ENCODE measurements at regions not wholly inside any gene's neighbourhood (a gene's known extent, or its start where the extent isn't known, plus 50 kb on each side); places are given as distances from the start of the nearest gene placed in this dataset.

DNA sequence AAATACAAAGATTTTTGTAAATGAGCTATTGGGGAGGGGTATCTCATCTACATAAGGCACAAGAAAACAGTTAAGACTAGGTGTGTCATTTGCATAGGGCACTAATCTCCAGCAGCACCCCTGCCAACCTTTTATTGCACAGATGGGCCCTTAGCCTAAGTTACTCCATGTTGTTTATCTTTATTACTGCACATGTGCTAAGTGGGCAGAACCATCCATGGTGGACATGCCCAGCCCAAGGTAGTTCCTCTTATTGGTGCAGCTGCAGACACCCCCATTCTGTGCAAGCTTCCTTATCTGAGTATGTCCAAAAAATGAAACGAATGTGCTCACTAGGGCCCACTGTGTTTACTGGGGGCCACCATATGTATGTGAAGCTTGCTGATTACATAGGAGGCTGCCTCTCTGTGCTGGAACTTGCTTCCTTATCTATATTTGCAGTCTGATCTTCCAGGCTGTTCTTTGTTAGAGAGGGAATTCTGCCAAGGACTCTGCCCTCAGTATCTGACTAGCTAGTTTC, 77.3 kb upstream of the NEK7 start (continued):
- peak; percentile 66; the same call in 1 of the 2 replicates for TF ChIP-seq ZNF274 (IDR thresholded peaks at IDR 0.05; ENCODE audit: borderline replicate concordance, low read depth, low read length)
- peak; percentile 94 for TF ChIP-seq ZNF449 (CRISPR knock-in tag; IDR thresholded peaks at IDR 0.05)
- no peak for TF ChIP-seq CHD2 (IDR thresholded peaks at IDR 0.05; ENCODE audit: low read depth, low read length)
- TF ChIP-seq RNF2 (IDR thresholded peaks at IDR 0.05) = no peak
- TF ChIP-seq CREB3L1 (IDR thresholded peaks at IDR 0.05; ENCODE audit: borderline replicate concordance, low read depth) = no peak
- TF ChIP-seq ZNF143 (CRISPR knock-in tag; IDR thresholded peaks at IDR 0.05) = no peak
- TF ChIP-seq RBM22 (IDR thresholded peaks at IDR 0.05; ENCODE audit: low read depth, low read length, poor library complexity, severe bottlenecking) = no peak
- no peak for TF ChIP-seq SMARCA5 (IDR thresholded peaks at IDR 0.05)
- peak; percentile 76 for TF ChIP-seq TCF3 (CRISPR knock-in tag; IDR thresholded peaks at IDR 0.05)
- TF ChIP-seq MBD1 (CRISPR knock-in tag; IDR thresholded peaks at IDR 0.05) = 0 out of 2 replicates have a peak, but pooled peaks have one; percentile 40
- TF ChIP-seq ZNF444 (CRISPR knock-in tag; IDR thresholded peaks at IDR 0.05) = peak; percentile 96
- peak; percentile 88; the same call in 1 of the 2 replicates for TF ChIP-seq CREB5 (CRISPR knock-in tag; IDR thresholded peaks at IDR 0.05)
- TF ChIP-seq HDAC2 (IDR thresholded peaks at IDR 0.05) = 0 out of 2 replicates have a peak, but pooled peaks have one; percentile 57
- no peak for TF ChIP-seq ZNF146 (CRISPR knock-in tag; IDR thresholded peaks at IDR 0.05; ENCODE audit: unreplicated experiment)
- peak; percentile 96 for TF ChIP-seq HIVEP1 (CRISPR knock-in tag; IDR thresholded peaks at IDR 0.05)
- no peak for TF ChIP-seq ZNF347 (CRISPR knock-in tag; IDR thresholded peaks at IDR 0.05; ENCODE audit: low read depth)
- no peak for TF ChIP-seq RUNX1 (IDR thresholded peaks at IDR 0.05; ENCODE audit: low read depth)
- TF ChIP-seq, protein P1, sequence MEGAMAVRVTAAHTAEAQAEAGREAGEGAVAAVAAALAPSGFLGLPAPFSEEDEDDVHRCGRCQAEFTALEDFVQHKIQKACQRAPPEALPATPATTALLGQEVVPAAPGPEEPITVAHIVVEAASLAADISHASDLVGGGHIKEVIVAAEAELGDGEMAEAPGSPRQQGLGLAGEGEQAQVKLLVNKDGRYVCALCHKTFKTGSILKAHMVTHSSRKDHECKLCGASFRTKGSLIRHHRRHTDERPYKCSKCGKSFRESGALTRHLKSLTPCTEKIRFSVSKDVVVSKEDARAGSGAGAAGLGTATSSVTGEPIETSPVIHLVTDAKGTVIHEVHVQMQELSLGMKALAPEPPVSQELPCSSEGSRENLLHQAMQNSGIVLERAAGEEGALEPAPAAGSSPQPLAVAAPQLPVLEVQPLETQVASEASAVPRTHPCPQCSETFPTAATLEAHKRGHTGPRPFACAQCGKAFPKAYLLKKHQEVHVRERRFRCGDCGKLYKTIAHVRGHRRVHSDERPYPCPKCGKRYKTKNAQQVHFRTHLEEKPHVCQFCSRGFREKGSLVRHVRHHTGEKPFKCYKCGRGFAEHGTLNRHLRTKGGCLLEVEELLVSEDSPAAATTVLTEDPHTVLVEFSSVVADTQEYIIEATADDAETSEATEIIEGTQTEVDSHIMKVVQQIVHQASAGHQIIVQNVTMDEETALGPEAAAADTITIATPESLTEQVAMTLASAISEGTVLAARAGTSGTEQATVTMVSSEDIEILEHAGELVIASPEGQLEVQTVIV (CRISPR knock-in tag; IDR thresholded peaks at IDR 0.05; ENCODE audit: borderline replicate concordance) = 0 out of 2 replicates have a peak, but pooled peaks have one; percentile 52
- TF ChIP-seq MED1 (CRISPR knock-in tag; IDR thresholded peaks at IDR 0.05; ENCODE audit: borderline replicate concordance) = no peak
- TF ChIP-seq MEF2A (IDR thresholded peaks at IDR 0.05; ENCODE audit: control insufficient read depth, low read depth, low read length) = no peak
- peak; percentile 95 for TF ChIP-seq ZNF165 (CRISPR knock-in tag; IDR thresholded peaks at IDR 0.05; ENCODE audit: borderline replicate concordance)

Measured in K562 (cell line).